ENCODE measurements at regions not wholly inside any gene's neighbourhood (a gene's known extent, or its start where the extent isn't known, plus 50 kb on each side); places are given as distances from the start of the nearest gene placed in this dataset.

DNA sequence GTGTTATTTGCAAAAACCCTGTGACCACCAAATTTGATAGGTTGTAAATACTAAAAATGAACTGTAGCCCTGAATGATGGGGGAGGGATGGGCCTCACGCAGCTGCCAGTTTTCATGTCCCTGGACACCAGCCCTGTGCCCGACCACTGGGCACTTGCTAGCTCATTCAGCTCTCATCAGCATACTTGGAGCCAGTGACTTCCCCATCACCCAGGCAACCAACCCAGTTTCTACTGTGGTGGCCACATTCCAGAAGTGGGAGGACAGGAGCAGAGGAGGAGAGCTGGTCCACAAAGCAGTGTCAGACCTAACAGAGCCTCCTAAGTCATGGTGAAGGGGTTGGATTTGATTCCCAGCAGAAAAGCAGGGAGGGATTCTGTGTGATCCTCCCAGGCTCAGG lies 128.2 kb downstream of the CPEB2 start:
- no peak for DNase-seq

DNA sequence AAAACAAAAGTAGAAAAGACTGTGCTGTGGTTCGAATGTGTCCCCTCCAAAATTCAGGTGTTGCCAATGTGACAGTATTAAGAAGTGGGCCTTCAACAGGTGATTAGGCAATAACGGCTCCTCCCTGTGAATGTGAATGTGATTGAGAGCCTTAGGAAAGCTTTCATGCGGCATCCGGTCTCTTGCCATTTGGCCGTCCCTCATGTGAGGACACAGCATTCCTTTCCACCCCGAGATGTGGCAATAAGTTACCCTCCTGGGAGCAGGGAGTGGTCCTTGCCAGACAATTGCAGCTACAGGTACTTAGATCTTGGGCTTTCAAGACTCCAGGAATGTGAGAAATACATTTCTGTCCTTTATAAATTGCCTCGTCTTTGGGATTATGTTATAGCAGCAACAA lies 129.3 kb downstream of the CPEB2 start:
- no peak for DNase-seq

DNA sequence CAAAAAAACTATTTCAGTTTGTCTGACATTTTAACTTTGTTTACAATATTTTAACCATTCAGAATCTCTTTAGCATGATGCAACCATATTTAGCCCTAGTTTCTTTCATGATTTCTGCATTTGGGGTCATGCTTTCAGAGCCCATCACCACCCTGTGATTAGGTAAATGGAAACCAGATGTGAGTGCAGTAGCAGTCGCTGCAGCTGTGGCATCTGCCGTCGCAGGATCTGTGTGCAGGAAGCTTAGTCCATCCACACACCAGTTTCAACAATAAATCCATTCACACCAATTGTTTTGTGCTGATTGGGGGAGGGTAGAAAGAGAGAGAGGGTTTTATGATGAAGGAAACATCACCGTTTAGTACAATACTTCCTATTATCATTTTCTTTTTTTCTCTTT lies 130.5 kb downstream of the CPEB2 start:
- DNase-seq = no peak

DNA sequence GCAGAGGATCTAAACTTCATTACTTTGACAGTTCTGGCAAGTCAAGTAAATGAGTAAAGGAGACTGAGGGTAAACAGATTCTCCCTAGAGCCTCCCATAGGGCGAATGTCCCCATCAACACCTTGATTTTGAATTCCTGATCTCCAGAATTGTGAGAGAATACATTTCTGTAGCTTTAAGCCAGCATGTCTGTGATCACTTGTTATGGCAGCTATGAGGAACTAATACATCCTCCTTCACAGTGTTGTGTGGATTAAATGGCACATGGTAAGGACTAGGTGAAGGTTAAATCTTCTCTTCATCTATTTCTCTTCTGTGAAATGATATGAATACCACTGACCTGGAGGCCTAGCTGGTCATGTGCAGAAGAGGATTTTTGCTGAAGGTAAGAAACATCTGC lies 137.3 kb downstream of the CPEB2 start:
- DNase-seq = no peak

DNA sequence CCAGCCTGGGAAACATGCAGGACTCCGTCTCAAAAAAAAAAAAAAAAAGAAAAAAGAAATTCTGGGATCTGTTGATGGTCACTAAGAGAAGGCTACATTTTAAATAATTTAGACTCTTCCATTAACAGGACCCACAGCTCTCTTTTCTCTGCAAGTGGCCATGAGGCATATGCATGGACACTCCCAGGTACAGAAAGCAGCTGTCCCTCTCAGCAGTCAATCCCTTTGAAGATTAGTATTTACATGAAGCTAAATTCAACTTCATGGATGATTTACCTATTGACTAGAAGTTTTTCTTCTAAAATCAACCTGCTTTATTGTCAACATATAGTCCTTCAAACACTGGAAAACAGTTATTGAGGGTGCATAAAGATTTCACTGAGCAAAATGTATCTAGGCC lies 139.9 kb downstream of the CPEB2 start:
- no peak for DNase-seq

DNA sequence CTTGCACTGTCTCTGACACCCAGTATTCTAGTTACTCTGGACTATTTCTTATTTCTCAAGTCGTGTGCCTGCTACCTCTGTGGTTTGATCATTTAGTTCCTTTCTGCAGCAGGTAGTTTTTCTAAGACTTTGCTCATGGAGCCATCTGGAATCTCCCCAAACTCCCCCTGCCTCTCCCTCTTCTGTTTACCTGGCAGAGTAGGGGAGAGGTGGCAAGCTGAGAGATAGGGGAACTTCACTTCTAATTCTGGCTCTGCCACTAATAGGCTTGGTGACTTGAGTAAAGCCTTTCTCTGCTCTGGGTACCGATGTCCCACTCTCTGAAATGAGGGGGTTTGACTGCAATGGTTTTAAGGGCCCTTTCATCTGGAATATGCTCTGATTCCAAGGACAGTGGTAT lies 141.3 kb downstream of the CPEB2 start:
- no peak for DNase-seq

DNA sequence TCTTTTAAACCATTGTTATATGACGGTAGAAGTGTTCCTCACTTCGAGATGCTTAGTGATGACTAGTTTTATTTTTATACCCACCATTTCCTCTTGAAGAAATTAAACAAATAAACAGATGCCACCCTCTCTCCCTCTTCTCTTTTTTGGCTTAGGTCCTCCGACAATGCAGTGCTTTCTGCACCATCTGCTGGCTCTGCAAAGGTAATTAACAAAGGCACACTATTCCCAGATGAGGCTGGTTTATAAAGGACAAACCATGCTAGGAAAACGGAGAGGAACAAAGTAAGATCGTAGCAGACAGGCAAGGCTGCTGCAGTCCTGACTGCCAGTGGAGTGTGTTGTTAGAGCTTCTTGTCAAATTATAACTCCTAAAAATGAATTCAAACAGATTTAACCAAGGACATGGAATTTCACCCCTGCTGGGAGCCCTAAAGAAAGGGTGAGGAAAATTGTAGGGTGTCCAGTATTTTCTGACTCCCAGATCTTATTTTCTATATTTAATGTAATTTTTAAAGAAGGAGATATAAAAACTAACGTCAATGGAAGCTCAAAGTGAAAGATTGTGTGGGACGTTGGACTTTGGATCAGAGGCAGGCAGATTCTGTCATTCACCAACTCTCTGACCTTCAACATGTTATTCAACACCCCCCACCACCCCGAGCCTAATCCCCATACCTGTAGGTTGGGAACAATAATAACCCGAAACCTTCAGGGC lies 142.1 kb downstream of the CPEB2 start:
- DNase-seq = peak; percentile 23

DNA sequence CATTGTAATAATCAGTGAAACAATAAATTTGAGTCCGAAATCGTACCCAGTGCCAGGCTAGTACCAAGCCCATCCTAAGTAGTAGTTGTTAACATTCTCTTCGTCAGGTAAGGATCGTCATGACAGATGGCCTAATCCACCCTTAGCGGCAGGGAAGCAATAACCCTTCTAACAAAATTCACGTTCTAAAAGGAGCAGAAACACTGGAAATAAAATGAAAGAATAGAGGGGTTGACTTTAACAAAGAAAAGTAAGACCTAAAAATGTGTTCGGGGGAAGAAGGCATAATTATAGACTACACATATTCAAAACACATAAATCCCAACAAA lies 142.7 kb downstream of the CPEB2 start:
- peak; percentile 24 for DNase-seq

DNA sequence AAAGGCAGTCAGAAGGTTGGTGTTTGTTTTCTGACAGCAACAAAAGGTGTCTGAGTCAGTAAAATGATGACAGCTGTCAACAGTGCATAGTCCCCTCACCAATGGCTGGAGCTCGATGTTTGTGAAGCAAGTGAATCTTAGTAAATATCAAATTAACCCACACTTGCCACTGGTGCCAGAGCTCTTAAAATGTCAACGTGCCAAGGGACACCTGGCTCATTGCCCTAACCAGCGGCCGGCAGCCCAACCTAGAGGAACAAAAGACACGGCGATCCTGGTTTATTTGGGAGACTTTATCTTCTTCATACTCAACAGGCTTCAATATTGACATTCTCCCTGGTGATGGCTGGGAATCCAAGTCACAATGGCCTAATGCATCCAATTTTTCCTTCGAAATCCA lies 143.4 kb downstream of the CPEB2 start:
- no peak for DNase-seq

DNA sequence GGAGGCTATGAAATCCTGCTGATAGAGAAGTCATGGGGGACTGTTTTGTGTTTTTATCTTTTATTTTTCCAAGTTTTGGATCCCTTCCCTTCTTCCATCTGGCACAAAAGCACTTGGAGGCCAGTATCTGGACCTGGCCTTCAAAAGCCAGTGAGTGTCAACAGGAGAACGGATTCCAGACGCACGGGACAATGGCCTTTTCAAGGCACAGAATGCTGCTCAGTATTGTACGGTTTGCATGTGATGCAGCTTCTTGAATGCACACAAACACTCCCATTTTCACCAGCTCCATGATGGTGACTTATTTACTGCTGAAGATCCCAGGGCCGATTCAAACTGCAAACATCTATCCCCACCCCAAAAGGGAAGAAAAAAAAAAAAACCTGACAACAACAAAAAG lies 145.4 kb downstream of the CPEB2 start:
- DNase-seq = no peak

DNA sequence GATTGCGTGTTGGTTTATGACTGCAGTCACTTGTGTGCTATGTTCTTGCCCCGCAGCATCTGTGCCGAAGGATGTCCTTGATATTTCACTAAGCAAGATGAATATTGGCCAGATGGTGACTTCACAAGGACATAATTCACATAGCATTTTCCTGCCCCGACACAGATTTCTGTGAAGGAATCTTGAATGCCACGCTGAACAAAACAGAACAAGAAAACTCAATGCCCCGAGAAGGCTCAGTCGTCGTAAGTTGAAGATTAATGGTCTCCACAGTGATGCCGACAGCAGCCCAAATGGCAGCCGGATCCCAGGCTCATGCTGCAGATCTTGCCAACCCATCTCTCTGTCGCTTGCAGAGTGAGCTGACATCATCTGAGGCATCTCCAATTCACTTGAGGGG lies 145.9 kb downstream of the CPEB2 start:
- DNase-seq = peak; percentile 91

DNA sequence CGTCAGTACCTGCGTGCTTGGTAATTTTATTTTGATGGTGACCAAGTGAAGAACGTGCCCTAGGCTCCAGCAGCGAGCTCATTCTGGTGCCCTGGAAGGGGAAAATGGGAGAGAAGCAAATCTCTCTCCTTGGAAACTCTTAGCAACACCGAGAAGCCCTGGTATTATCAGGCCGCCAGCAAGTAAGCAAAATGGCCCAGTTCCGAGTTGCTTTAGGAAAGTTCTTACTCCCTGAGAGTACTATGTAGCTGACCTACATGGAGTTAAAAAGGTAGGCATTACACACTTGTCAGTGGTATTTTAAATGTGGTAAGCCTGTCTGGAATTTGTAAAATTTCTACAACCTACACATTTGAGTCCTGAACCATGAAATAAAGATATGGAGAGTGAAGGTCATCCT lies 146.4 kb downstream of the CPEB2 start:
- no peak for DNase-seq

DNA sequence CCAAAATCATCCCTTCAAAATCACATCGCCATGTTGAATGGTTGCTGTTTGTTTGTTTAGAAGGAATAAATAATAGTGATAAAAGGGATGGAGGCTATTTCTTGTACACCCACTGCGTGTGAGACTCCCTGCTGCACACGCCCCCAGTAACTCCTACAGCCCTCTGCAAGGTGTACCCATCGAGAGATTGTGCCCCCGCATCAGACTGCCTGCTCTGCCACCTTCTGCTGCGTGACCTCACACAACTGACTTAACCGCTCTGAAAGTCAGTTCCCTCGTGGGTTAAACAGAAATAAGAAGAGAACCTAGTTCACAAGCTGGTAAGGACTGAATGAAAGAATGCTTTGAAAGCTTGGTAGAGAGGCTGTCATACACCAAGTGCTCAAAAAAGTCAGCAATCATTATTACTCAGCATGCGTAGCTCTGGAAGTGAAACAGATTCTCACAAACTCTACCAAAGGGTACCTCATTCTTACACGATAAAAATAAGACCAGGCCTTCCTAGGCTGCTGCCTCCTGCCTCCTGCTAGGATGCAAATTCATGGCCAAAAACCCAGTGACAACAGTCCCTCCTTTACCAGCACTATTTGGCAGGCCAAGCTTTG lies 147.1 kb downstream of the CPEB2 start:
- no peak for DNase-seq

DNA sequence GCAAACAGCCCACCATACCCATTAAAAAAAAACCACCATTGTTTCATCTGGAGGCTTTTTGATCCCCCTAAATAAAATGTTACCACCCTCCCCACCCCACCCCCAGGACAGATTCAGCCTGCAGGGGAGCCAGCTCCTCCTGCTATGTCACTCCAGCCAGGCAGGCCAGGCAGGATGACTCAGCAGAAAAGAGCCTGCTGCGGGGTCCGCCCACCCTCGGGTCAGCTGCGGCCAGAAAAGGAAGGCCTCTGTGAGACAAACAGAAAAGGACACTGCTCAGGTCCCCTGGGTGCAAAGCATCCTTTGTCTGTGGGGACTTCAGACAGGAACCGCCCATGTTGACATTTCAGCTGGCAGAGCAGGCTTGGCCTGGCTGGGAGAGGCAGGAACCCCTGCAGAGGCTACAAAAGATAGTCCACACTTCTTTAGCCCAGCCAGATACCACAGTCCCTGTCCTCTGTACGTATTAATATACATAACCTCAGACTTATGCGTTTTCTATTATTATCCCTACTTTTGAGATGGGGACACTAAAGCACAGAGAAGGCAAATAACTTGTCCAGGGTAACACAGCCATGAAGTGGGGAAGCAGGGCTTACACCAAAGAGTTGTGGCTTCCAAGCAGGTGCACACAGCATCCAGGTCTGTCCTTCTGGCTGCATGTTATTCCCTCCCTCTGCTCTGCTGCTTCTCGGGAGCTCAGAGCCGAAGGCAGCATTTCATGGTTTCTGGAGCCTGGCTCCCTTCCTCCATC lies 147.7 kb downstream of the CPEB2 start:
- DNase-seq = no peak

DNA sequence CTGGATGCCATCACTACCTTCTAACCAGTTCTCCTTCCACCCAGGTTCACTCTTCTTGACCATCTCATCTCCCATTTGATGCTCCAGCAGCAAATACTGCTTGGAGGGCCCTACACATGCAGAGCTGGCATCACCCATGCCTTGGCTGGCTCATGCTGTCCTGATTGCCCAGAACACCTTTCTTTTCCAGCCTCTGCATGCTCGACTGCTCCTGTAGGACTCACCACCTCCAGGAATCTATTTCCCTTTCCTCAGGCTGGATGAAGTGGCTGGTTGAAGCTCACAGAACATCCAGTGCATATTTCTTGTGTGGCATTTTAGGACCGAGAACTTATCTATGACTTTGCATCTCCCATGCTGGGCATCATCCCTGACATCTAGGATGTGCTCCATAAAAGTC lies 148.3 kb downstream of the CPEB2 start:
- no peak for DNase-seq

DNA sequence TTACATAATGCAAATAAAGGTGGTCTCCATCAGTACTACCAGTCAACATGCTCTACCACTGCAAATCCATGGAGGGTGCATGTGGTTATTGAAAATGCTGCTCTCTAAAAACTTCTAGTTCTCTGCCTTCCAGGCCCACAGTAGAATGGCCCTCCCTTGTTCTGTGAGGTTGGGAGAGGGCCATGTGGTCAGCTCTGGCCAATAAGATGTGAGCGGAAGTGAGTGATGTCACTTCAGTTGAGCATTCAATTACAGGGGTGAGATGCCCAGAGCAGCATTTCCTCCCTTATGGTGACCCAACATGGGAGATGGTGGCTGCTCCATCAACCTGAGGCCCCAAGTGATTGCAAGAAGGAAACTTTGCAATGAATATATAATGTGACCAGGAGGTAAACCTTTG lies 148.8 kb downstream of the CPEB2 start:
- no peak for DNase-seq

DNA sequence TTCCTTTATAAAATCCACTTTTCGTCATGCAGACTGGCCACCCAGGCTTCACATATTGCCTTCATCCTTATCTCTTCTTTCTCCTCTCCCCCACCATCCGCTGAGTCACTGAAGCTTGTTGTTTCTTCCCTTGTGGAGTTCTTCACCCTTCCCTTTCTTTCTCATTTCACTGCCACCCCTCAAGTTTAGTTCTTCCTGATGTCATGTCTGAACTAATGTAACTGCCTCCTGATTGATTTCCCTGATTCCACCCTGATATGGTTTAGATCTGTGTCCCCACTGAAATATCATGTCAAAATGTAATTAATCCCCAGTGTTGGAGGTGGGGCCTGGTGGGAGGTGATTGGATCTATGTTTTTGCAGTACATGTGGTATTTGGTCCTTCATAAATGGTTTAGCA lies 151.4 kb downstream of the CPEB2 start:
- no peak for DNase-seq

DNA sequence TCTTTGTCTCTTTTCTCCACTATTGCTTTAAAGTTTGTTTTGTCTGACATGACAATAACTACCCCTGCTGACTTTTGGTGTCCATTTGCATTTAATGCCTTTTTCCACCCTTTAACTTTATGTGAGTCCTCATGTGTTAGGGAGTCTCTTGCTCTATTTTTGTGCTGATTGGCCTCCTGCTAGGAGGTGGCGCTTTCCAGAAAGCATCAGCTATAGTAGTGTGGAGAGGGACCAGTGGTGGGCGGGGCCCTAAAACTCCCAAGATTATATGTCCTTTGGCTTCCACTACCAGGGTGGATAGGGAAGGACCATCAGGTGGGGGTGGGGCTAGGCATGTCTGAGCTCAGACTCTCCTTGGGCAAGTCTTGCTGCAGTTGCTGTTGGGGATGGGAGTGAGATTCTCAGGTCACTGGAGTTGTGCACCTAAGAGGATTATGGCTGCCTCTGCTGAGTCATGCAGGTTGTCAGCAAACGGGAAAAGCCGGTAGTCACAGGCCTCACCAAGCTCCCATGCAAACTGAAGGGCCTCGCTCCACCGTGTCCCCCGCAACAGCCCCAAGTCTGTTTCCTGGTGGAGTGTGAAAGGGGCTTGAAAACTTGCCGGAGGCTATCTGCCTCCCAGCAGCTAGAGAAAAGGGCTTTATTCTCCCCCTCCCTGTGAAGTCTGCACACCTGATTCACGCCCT lies 156.3 kb downstream of the CPEB2 start:
- no peak for DNase-seq

DNA sequence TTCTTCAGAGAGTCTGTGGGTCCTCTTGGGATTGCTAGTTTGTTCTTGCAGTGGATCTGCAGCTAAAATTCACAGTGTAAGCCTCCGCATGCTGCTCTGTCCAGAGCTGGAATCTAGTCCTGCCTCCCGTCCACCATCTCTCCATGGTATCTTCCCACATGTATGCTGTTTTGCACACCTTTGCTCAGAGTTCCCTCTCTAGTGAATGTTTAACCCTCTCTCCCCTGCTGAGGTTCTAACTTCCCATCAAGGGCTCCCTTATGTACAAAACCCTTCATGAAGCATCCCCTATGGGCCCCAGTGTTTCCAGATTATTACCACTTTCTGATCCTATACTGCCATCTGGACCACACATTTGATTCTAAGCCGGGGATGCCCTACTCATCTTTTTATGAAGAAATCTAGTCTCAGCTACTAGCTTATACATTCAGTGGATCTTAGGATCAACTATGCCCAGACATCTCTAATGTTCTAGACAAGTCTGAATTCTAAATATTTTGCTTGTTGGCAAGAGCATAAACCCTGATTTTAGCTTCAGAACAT lies 157.3 kb downstream of the CPEB2 start:
- DNase-seq = no peak

DNA sequence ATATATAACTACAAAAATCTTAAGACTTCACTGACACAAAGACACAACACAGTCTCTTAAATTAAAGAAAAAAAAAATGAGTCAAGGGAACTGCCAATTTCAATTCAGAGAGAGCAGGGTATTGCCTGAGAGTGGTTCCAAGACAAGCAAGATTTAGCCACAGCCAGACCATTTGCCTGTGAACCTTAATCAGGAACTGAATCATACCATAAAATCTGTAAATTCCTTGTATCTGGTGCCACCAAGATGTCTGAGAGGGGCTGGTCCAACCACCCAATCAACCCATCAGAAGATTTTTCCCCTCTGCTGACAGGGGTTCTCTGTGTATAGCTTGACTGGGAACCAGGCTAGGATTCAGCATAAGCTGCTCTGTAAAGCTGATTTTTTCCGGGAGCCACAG lies 159.2 kb downstream of the CPEB2 start:
- no peak for DNase-seq

DNA sequence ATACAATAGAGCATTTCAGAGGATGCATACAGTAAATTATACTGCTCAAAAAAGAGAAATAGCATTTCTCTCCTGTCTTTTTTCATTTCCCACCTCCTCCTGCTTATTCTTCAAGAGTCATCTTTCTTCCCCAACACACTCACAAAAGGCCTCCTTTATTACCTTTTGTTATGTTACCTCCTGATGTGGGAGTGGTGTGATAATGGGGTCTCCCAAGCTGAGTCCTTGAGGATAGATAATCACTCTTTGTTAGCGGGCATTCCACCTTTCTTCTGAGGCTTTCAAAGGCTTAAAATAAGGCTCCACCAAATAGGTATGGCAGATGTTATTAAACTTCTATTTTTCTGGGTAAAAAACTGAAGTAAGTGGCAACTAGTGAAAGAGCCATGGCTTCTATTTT lies 159.8 kb downstream of the CPEB2 start:
- no peak for DNase-seq

DNA sequence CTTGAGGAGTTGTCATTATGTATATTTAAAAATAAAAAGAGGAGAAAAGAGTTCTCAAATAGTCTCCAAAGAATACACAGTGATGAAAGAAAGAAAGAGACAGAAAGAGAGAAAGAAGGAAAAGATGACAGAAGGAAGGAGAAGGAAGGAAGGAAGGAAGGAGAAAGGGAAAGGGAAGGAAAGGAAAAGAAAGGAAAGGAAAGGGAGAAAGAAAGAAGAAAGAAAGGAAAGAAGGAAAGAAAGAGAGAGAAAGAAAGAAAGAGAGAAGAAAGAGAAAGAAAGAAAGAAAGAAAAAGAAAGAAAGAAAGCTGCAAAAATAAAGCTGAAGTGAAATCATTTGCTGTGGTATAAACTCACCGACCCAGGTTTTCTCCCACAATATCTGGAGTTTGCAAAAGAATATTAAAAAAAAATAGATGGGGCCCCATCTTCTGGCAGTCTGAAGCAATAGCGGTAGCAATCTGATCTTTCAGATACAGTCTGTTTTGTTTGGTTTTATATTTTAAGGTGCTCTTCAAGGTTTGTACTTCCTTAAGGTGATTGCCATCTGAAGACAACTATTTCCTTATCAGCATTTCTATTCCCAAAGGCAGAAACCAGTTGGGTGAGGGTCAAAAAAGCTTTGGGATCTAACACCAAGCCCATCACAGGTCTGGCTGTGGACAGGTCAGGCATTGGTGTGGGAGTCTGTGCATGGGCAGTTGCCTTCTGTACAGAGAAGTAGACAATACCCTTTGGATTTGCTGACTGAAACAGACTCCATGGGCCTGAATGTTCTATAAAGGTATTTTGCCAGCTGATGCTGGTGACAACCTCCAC lies 160.4 kb downstream of the CPEB2 start:
- DNase-seq = no peak

DNA sequence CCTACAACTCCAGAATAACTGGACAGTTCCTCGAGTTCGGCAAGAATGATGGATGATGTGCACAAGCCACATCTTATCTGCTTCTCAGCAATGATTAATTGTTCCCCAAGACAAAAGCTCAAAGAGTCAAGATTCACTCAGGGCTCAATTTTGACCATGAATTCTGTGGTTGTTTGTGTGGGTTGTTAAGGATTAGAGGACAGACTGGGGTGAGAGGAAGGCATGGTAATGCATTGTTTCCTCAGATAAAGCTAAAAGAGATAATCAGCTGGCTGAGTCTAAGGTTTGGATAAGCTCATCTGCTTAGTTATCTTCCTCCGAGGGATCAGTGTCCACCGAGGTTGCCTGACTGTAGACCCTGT lies 161.0 kb downstream of the CPEB2 start:
- no peak for DNase-seq
